Stimulated activated CD4-positive, alpha-beta T cell treated with anti-CD3 and anti-CD28 coated beads, Interleukin-1b, Interleukin-23, amount 100 ng/mL, for 48 hours (primary cell): ENCODE measurements at regions not wholly inside any gene's neighbourhood (a gene's known extent, or its start where the extent isn't known, plus 50 kb on each side); places are given as distances from the start of the nearest gene placed in this dataset.
"Not testable (repeated sequence)": the region's sequence is repeated elsewhere in the genome, so short reads cannot be mapped to it uniquely, and the experiment has no call there.

Experiments used
- DNase-seq: peaks from one replicate; pipeline ENCODE4 v3.0.0-alpha.2; 2020

- DNase-seq: no peak
Measured at GRCh38 chr21:23853796-23854379, 1753.4 kb downstream of the MRPL39 start.

GRCh38 chr21:23837564-23837963 is 1769.7 kb downstream of the MRPL39 start:
- no peak for DNase-seq

GRCh38 chr21:23822760-23823159 is 1784.5 kb downstream of the MRPL39 start:
- DNase-seq: no peak

GRCh38 chr21:23817337-23817736 is 1789.9 kb downstream of the MRPL39 start:
- DNase-seq: no peak

- no peak for DNase-seq
Measured at GRCh38 chr21:23812485-23812884, 1794.8 kb downstream of the MRPL39 start.

- DNase-seq: no peak
Measured at GRCh38 chr21:23811805-23812204, 1795.5 kb downstream of the MRPL39 start.

- DNase-seq: no peak
Measured at GRCh38 chr21:23809573-23809972, 1797.7 kb downstream of the MRPL39 start.

- DNase-seq: not testable (repeated sequence)
Measured at GRCh38 chr21:23806966-23807548, 1800.2 kb downstream of the MRPL39 start.

- no peak for DNase-seq
Measured at GRCh38 chr21:23804866-23805265, 1802.4 kb downstream of the MRPL39 start.

GRCh38 chr21:23801292-23801691 is 1806.0 kb downstream of the MRPL39 start:
- peak; percentile 1 for DNase-seq

GRCh38 chr21:23799376-23799775 is 1807.9 kb downstream of the MRPL39 start:
- DNase-seq: no peak

GRCh38 chr21:23792300-23792699 is 1815.0 kb downstream of the MRPL39 start:
- no peak for DNase-seq

- no peak for DNase-seq
Measured at GRCh38 chr21:23789864-23790263, 1817.4 kb downstream of the MRPL39 start.

GRCh38 chr21:23780326-23780725 is 1827.0 kb downstream of the MRPL39 start:
- no peak for DNase-seq

GRCh38 chr21:23743821-23744220 is 1863.5 kb downstream of the MRPL39 start:
- DNase-seq: no peak

GRCh38 chr21:23740463-23740862 is 1866.8 kb downstream of the MRPL39 start:
- no peak for DNase-seq

- no peak for DNase-seq
Measured at GRCh38 chr21:23732776-23733175, 1874.5 kb downstream of the MRPL39 start.

- DNase-seq: no peak
Measured at GRCh38 chr21:23729331-23729730, 1878.0 kb downstream of the MRPL39 start.

GRCh38 chr21:23725576-23725975 is 1881.7 kb downstream of the MRPL39 start:
- no peak for DNase-seq

GRCh38 chr21:23718446-23719285 is 1888.6 kb downstream of the MRPL39 start:
- no peak for DNase-seq

GRCh38 chr21:23712166-23712565 is 1895.1 kb downstream of the MRPL39 start:
- no peak for DNase-seq

- no peak for DNase-seq
Measured at GRCh38 chr21:23706431-23706830, 1900.8 kb downstream of the MRPL39 start.

GRCh38 chr21:23699402-23699801 is 1907.9 kb downstream of the MRPL39 start:
- DNase-seq: no peak

- DNase-seq: no peak
Measured at GRCh38 chr21:23698619-23699018, 1908.7 kb downstream of the MRPL39 start.
